Stimulated activated CD4-positive, alpha-beta T cell treated with anti-CD3 and anti-CD28 coated beads, Interleukin-4, amount 100 ng/mL, for 1 hour (primary cell): ENCODE measurements at regions not wholly inside any gene's neighbourhood (a gene's known extent, or its start where the extent isn't known, plus 50 kb on each side); places are given as distances from the start of the nearest gene placed in this dataset.

Source experiments
- DNase-seq: peaks from one replicate; pipeline ENCODE4 v3.0.0-alpha.2; 2020

DNA sequence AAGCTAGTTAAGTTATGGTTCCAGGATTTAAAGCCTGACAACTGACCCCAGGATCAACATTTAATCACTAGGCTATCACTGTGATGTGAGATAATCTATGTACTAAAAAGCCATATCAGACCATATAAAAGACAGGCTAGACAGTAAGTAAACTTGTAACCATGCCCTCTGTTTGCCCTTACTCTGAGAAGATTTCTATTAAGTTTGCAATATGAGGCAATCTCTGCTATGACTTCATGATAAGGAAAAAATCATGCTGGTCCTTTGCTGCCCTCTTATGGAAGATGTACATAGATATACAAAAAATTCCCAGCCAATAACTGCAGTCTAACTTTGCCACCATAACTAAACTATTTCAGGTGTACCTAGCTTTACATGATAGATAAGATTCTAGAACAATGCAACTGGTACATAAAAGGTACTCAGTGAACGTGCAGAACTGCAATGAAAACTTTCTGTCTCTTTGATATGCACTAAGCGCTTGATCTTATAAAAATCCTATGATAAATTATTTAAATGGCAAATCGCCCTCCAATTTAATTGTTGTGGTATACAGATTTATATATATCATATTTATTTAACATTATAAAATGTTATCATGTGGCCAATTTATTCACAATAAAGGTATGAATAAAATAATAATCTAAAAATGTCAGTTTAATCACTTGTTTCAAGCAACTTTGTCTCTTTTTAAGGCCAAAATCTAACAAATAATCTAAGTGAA, 70.5 kb downstream of the FAM217A start:
- DNase-seq, result no peak

DNA sequence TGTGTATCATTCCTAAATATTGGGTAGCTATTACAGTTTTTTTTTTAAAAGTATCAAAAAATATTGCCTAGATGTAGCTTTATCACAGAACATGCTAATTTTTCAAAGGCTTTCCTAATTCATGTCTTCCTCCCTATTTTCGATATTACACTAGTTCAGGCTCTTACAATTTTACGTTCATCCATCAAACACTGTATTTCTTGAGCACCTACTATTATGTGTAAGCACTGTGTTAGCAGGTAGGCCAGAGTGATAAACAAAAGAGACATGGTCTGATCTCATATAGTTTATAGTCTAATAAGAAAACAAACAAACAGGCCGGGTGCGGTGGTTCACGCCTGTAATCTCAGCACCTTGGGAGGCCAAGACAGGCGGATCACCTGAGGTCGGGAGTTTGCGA, 69.5 kb downstream of the FAM217A start:
- no peak for DNase-seq

DNA sequence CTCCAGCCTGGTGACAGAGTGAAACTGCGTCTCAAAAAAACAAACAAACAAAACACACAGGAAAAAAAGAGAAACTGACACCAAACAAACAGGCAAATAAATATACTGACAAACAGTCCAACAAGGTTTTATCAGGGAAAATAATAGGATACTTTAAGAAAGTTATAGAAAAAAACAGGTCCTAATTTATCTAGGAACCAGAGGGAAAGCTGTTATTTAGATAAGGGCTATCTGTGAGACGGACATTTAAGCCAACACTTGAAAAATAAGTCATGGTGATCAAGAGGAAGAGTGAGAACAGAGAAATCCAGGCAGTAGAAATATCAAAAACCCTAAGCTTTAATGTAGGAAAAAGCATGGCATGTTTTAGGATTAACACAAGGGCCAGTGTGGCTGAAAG, 68.9 kb downstream of the FAM217A start:
- DNase-seq, result no peak

DNA sequence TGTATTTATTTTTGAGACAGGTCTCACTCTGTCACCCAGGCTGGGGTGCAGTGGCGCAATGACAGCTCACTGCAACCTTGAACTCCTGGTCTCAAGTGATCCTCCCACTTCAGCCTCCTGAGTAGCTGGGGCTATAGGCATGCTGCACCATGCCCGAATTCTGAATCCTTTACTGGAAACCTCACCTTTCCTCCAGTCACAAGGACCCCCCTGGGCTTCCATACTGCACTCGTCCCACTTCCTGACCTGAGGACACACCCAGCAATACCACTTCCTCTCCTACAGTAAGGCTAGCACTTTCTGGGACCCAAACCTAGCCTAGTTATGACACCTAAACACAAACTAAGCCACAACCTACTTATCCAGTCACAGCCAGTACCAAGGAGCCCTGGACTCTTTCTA, 68.2 kb downstream of the FAM217A start:
- DNase-seq, result no peak

DNA sequence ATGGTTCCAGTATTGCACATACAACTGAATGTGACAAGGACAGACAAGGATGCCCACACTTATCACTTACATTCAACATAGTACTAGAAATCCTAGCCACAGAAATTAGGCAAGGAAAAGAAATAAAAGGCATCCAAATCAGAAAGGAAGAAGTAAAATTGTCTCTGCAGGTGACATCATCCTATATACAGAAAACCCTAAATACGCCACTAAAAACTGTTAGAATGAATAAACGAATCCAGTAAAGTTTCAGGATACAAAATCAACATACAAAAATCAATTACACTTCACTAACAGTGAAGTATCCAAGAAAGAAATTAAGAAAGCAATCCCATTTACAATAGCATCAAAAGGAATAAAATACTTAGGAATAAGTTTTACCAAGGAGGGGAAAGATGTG, 66.1 kb downstream of the FAM217A start:
- DNase-seq, result no peak

DNA sequence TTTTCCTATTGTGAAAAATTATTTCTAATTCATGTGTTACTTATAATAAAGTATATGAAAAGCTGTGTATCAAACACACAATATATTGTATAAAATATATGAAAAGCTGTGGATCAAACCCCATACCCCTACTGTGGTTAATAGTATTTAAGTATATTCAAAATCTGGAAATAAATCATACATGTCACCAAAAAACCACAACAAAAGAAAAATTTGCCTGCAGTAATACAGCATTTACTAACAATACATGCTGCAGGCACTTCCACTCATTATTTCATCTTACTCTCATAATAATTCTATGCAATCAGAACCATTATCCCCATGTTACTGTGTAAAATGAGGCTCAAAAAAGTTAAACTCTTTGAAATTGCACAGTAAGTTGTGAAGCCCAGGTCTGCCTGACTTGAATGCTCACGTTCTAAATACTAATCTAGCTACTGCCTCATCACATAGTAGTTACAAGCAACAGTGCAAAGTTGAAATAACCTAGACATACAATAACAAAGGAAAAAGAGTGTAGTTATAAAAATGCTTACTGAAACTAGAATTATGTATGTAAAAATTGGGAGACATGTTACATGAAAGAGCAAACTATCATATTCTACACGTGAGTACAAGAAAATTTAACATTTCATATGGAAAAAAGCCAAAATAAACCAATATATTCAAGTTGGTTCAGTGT, 61.7 kb downstream of the FAM217A start:
- DNase-seq, result no peak

DNA sequence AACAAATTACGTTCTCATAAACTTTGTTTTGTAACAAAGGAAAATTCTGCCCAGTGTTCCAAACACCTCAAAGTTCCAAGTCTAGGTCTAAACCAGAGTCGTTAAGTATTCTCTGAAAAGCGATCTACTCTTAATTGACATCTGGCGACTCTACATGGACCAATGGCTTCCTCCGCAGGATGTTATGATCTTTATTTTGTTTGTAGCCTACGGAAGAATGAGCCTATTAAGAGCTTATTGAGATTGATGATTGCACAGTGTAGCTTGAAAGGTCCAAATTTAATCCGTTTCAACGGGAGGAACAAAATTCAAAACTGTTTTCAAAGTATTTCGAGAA, 61.1 kb downstream of the FAM217A start:
- no peak for DNase-seq

DNA sequence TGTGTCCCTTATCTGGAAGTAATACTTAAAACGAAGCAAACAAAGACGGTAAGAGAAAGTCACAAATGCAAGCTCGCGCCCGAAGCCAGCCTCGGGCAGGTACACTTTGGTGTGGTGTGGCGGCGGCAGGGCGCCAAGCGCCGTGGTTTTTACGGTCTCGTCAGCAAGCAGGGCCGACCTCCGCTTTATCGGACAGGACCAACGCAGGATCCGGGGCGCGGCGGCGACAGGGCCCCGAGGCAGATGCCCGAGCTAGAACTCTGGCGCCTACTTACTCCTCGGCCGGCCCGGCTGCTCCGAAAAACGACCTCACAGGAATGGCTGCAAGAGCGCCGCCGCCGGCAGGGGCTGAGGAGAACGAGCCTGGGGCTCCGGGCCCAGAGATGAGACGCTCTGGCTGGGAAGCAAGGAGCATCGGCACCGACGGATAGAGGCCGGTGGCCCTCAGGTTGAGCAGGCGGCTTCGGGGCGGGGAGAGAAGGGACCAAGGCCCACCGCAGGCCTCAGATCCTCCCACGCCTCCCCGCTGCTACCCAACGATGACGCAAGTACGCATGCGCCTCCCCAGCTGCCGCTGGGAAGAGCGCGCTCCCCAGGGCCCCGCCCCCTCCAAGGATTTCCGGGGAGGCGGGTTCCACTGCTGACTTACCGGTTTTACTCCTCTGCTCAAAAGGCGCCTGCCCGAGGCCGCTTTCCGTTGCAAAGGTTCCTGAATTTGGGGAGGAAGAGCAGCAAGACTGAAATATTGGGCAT, 60.6 kb downstream of the FAM217A start:
- DNase-seq, result peak; percentile 97
